LNCAP (cell line): ENCODE measurements at regions not wholly inside any gene's neighbourhood (a gene's known extent, or its start where the extent isn't known, plus 50 kb on each side); places are given as distances from the start of the nearest gene placed in this dataset.

Source experiments
- TF ChIP-seq, protein P1 (sequence below): fragments of 450-650 bp; IDR thresholded peaks from 2 replicates; pipeline ENCODE4 v1.5.1; 2017; ENCODE audit warnings: mild to moderate bottlenecking

DNA sequence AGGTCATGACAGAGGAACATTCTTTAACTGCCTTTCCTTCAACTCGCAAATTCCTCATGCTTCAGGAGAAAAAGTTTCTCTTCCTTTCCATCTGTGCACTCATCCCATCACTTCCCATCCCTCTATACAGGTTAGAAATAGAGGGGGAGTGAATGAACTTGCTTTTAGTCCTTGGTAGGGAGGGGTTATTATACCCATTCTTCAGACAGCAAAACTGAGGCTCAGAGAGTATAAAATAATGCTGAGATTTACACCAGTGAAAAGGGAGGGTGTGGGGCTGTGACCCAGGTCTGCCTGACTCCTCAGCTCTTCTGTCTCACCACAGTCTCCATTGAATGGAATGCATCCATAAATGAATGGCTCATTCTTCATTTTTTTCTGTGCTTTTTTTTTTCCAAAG, 109.4 kb upstream of the RCN1 start:
- TF ChIP-seq, protein P1, sequence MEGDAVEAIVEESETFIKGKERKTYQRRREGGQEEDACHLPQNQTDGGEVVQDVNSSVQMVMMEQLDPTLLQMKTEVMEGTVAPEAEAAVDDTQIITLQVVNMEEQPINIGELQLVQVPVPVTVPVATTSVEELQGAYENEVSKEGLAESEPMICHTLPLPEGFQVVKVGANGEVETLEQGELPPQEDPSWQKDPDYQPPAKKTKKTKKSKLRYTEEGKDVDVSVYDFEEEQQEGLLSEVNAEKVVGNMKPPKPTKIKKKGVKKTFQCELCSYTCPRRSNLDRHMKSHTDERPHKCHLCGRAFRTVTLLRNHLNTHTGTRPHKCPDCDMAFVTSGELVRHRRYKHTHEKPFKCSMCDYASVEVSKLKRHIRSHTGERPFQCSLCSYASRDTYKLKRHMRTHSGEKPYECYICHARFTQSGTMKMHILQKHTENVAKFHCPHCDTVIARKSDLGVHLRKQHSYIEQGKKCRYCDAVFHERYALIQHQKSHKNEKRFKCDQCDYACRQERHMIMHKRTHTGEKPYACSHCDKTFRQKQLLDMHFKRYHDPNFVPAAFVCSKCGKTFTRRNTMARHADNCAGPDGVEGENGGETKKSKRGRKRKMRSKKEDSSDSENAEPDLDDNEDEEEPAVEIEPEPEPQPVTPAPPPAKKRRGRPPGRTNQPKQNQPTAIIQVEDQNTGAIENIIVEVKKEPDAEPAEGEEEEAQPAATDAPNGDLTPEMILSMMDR, result no peak

DNA sequence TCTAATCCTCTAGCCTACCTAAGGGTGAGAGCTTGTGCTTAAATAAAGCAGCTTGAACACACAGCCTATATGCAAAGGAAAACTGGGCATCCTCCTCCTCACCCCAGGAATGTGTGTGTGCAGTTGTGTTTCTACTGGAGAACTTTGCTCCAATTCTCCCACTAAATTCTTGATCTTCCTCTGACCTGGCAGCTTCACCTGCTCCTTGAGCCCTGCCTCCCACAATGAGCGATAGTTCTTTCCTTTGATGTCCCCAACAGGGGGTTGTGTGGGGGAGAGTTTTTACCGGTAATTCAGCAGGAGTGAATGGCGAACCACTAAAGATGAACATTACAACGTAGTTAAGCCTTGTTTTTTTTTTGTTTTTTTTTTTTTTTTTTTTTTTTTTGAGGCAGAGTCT, 113.5 kb upstream of the RCN1 start:
- TF ChIP-seq, protein P1, result no peak

DNA sequence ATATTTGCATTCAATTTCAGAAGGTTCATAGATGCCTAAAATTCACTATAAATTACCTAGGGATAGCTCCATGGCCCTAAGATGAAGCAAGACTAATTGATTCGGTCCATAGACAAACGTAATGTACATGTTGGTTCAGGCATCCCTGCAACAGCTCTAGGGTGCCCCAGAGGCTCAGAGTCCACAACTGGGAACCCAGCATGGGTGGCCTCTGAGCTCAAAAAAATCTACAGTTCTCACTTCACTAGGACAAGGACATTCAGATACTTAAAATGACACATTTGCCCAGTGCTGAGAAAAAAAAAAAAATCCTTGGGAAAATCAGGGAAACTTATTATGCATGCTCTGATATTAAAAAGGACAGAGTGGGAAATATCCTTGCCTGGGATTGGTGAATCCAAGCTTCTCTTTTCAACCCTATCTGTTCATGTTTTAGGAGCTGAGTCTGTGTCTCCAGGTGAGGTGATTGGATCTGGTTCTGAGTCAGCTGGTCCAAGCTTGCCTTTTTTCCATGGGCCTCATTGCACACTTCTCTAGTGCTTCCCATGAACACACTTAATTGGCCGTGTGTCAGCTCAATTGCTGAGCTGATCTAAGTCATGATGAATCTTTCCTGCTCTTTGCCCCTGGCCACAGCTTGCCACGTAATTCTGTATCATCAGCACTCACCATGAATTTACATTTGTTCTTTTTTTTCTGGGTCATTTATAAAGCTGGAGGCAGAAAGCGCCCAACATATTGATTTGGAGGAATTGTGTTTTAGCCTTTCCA, 116.3 kb upstream of the RCN1 start:
- TF ChIP-seq, protein P1, result no peak

DNA sequence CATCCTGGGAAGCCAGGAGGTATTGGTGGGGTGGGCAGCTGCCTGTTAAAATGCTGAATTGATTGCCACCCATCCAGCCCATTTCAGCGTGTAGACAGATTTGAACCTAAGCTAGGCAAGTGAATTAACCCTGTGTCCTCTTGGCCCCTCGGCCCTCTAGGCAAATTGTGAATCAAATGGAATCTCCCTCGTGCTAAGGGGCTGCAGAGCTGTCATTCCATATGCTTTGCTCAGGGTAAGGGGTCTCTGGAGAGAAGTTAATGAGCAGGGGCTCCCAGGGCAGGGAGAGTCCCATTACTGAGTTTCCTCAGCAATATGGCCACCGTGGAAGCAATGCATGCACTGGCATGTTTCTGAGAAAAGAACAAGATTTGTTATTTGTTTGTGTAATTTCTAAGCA, 117.7 kb upstream of the RCN1 start:
- TF ChIP-seq, protein P1, result no peak

DNA sequence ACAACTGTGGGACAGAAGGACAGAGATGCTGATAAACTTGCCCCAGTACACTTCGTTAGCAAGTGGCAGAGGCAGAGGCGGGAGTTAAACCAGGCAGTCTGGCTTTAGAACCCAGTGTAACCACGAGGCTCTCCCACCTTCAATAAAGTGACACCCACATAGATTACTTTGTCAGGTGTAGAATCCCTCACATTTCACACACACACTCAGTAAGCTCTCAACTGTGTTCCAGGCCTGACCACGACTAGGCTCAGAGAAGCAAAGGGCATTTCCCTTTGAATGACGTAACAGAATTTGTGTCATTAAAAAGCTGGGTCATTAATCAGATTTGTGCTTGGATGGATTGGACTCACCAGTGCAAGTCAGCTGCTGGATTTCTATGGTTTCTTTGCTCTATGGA, 118.3 kb upstream of the RCN1 start:
- TF ChIP-seq, protein P1, result no peak

DNA sequence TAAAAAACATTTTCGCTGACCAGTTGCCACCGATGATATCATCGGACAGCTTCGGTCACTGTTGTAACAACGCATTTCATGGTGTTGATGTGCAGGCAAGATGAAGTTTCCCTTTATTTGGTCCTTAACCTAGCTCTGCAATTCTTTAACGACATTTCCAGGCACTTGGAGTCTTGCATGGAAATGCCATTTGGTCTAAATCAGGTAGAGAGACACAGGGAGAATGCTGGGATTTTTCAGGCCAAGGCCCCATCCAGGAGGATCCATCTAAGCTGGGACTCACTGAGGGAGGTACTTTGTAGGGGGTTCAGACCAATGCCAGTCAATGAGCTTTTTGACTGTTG, 121.5 kb upstream of the RCN1 start:
- TF ChIP-seq, protein P1, result no peak

DNA sequence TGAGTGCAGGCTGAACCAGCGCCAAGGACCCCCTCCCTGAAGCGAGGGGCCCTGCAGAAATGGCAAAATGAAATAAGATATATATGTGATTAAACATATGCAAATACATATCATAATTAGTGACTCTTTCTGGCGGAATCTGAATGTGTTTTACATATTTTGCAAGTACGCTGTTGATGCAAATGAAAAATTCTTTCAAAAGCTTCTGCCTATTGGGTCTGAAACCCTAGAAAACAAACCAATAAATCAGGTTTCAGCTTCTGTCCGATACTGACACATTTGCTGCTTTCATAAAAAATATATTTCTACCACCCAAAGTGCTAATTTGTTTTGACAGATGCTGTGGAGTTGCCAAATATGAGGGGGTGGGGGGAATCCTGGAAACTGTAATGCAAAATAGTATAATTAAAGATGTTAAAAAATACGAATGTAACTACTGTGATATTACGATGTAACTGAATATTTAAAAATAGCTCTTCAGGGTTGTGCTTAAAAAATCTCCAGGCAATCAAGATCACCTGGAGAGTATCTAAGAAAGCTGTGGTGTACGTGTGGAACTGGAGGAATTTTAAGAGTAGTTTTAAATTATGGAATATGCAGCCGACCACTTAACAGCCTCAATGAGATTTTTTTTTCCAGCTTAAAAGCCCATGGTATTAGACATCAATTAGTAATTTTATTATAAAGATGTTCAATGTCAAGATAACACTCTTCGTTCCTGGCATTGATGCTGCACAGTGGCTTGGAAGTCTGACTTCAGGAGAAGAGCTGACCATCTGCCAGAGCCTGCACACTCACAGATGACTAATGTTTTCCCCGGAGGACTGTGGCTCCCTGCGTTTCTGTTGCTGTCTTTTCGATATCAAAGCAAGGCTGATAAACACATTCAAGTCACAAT, 122.2 kb upstream of the RCN1 start:
- TF ChIP-seq, protein P1, result no peak
